HG03097 (cell line): ENCODE measurements at regions not wholly inside any gene's neighbourhood (a gene's known extent, or its start where the extent isn't known, plus 50 kb on each side); places are given as distances from the start of the nearest gene placed in this dataset.
A peak's percentile ranks its signal among the peaks of the same experiment; 100 is the strongest.

Source experiments
- ATAC-seq: cut with Tn5 transposase; IDR thresholded peaks from one replicate; pipeline ENCODE4 v1.9.1; 2021; ENCODE audit not compliant: unreplicated experiment, low FRiP score

- peak; percentile 98 for ATAC-seq
Measured at GRCh38 chr15:100703032-100703578, 100.7 kb downstream of the ASB7 start.

- ATAC-seq: no peak
Measured at GRCh38 chr15:100703671-100704070, 101.3 kb downstream of the ASB7 start.

GRCh38 chr15:100704281-100705055 is 102.1 kb downstream of the ASB7 start:
- ATAC-seq: no peak

- no peak for ATAC-seq
Measured at GRCh38 chr15:100705065-100705464, 102.7 kb downstream of the ASB7 start.

- ATAC-seq: no peak
Measured at GRCh38 chr15:100705841-100706240, 103.5 kb downstream of the ASB7 start.

GRCh38 chr15:100707229-100707628 is 104.8 kb downstream of the ASB7 start:
- ATAC-seq: no peak

GRCh38 chr15:100708916-100709315 is 106.5 kb downstream of the ASB7 start:
- no peak for ATAC-seq

GRCh38 chr15:100710222-100710621 is 107.8 kb downstream of the ASB7 start:
- no peak for ATAC-seq

- no peak for ATAC-seq
Measured at GRCh38 chr15:100710744-100711515, 108.5 kb downstream of the ASB7 start.

GRCh38 chr15:100711516-100712021 is 109.2 kb downstream of the ASB7 start:
- no peak for ATAC-seq

GRCh38 chr15:100712226-100712625 is 109.8 kb downstream of the ASB7 start:
- ATAC-seq: no peak

- no peak for ATAC-seq
Measured at GRCh38 chr15:100713163-100713867, 110.9 kb downstream of the ASB7 start.

- no peak for ATAC-seq
Measured at GRCh38 chr15:100714034-100714748, 111.8 kb downstream of the ASB7 start.

GRCh38 chr15:100714749-100715342 is 112.5 kb downstream of the ASB7 start:
- ATAC-seq: no peak

- ATAC-seq: no peak
Measured at GRCh38 chr15:100715571-100716455, 113.4 kb downstream of the ASB7 start.

GRCh38 chr15:100716456-100717085 is 114.2 kb downstream of the ASB7 start:
- ATAC-seq: no peak

GRCh38 chr15:100717596-100717995 is 115.2 kb downstream of the ASB7 start:
- no peak for ATAC-seq
